Activated CD4-positive, alpha-beta T cell treated with anti-CD3 and anti-CD28 coated beads, Interleukin-2, amount 50 U/mL, for 1 hour (primary cell): ENCODE measurements at regions not wholly inside any gene's neighbourhood (a gene's known extent, or its start where the extent isn't known, plus 50 kb on each side); places are given as distances from the start of the nearest gene placed in this dataset.

Source experiments
- DNase-seq: peaks from one replicate; pipeline ENCODE4 v3.0.0-alpha.2; 2020

GRCh38 chr20:60598528-60598927, 640.3 kb downstream of the CDH26 start:
- no peak for DNase-seq

GRCh38 chr20:60599381-60599780, 641.2 kb downstream of the CDH26 start:
- no peak for DNase-seq

- DNase-seq, result no peak
These were observed 641.8 kb downstream of the CDH26 start for GRCh38 chr20:60600036-60600435.

- DNase-seq, result no peak
These were observed 628.0 kb upstream of the CDH4 start for GRCh38 chr20:60624066-60624465.

- no peak for DNase-seq
These were observed 624.1 kb upstream of the CDH4 start for GRCh38 chr20:60627751-60628565.

GRCh38 chr20:60628749-60629148, 623.3 kb upstream of the CDH4 start:
- no peak for DNase-seq

GRCh38 chr20:60629206-60629605, 622.9 kb upstream of the CDH4 start:
- no peak for DNase-seq

- no peak for DNase-seq
These were observed 621.5 kb upstream of the CDH4 start for GRCh38 chr20:60630609-60631008.

GRCh38 chr20:60631585-60632287, 620.3 kb upstream of the CDH4 start:
- no peak for DNase-seq

GRCh38 chr20:60632391-60633262, 619.4 kb upstream of the CDH4 start:
- no peak for DNase-seq

GRCh38 chr20:60634491-60635172, 617.4 kb upstream of the CDH4 start:
- no peak for DNase-seq

- no peak for DNase-seq
These were observed 615.6 kb upstream of the CDH4 start for GRCh38 chr20:60636417-60636816.

- no peak for DNase-seq
These were observed 614.3 kb upstream of the CDH4 start for GRCh38 chr20:60637801-60638200.

GRCh38 chr20:60638430-60639098, 613.5 kb upstream of the CDH4 start:
- no peak for DNase-seq

- DNase-seq, result no peak
These were observed 610.1 kb upstream of the CDH4 start for GRCh38 chr20:60641879-60642447.

- no peak for DNase-seq
These were observed 609.5 kb upstream of the CDH4 start for GRCh38 chr20:60642541-60642940.

GRCh38 chr20:60648556-60648955, 603.5 kb upstream of the CDH4 start:
- no peak for DNase-seq

- DNase-seq, result no peak
These were observed 602.5 kb upstream of the CDH4 start for GRCh38 chr20:60649541-60649940.

- DNase-seq, result no peak
These were observed 602.0 kb upstream of the CDH4 start for GRCh38 chr20:60650087-60650486.

- DNase-seq, result no peak
These were observed 600.0 kb upstream of the CDH4 start for GRCh38 chr20:60652046-60652445.

- DNase-seq, result no peak
These were observed 599.4 kb upstream of the CDH4 start for GRCh38 chr20:60652615-60653014.
